Brain microvascular endothelial cell (primary cell): ENCODE measurements at regions not wholly inside any gene's neighbourhood (a gene's known extent, or its start where the extent isn't known, plus 50 kb on each side); places are given as distances from the start of the nearest gene placed in this dataset.

ENCODE experiments used
- DNase-seq: peaks from one replicate; pipeline ENCODE4 v3.0.0-alpha.2; 2020
- H3K27ac ChIP-seq: fragments of 250-450 bp; sonication (Bioruptor Pico); 2 replicates; pipeline ENCODE4 v1.5.1; 2020; ENCODE audit warnings: mild to moderate bottlenecking, moderate library complexity
- H3K27me3 ChIP-seq: fragments of 250-450 bp; sonication (Bioruptor Pico); replicated peaks from 2 replicates; pipeline ENCODE4 v1.5.1; 2020; ENCODE audit warnings: mild to moderate bottlenecking
- H3K36me3 ChIP-seq: fragments of 250-450 bp; sonication (Bioruptor Pico); replicated peaks from 2 replicates; pipeline ENCODE4 v1.5.1; 2020; ENCODE audit warnings: mild to moderate bottlenecking
- H3K4me3 ChIP-seq: 2 replicates; pipeline ENCODE4 v1.5.1; 2011; ENCODE audit warnings: low read depth, mild to moderate bottlenecking, control low read depth, low read length, moderate library complexity
- in situ Hi-C: cut with HindIII; loops from 2 replicates; pipeline ENCODE4 v1.10.0; 2017; ENCODE audit warnings: low sequenced_read_pairs, low pct_ligation_motif_present
- TF ChIP-seq, protein P1 (sequence below): IDR thresholded peaks from 2 replicates; pipeline ENCODE4 v1.5.1; 2011; ENCODE audit warnings: low read depth, mild to moderate bottlenecking, moderate library complexity, low read length, control low read depth, inconsistent platforms; ENCODE audit errors: missing control alignments

- Histone ChIP-seq H3K36me3 (no peaks in the 10 kb centered on the region), H3K4me3 (no peak overlapping the region), H3K27me3 (peaks cover 11% of the 10 kb centered on the region), H3K27ac (no peak overlapping the region)
- DNase-seq = no peak
- TF ChIP-seq, protein P1, sequence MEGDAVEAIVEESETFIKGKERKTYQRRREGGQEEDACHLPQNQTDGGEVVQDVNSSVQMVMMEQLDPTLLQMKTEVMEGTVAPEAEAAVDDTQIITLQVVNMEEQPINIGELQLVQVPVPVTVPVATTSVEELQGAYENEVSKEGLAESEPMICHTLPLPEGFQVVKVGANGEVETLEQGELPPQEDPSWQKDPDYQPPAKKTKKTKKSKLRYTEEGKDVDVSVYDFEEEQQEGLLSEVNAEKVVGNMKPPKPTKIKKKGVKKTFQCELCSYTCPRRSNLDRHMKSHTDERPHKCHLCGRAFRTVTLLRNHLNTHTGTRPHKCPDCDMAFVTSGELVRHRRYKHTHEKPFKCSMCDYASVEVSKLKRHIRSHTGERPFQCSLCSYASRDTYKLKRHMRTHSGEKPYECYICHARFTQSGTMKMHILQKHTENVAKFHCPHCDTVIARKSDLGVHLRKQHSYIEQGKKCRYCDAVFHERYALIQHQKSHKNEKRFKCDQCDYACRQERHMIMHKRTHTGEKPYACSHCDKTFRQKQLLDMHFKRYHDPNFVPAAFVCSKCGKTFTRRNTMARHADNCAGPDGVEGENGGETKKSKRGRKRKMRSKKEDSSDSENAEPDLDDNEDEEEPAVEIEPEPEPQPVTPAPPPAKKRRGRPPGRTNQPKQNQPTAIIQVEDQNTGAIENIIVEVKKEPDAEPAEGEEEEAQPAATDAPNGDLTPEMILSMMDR = no peak
- in situ Hi-C loops = loop anchor here (25.0 kb wide), 2 partner anchors 216 to 234 kb away; partner anchors contain the start of gene FGF18
Measured at GRCh38 chr5:171627936-171628632, 157.5 kb upstream of the SMIM23 start.

GRCh38 chr5:171628633-171628974 lies 157.0 kb upstream of the SMIM23 start:
- no peak overlapping the region for H3K27ac ChIP-seq
- H3K27me3 ChIP-seq = peaks cover 8% of the 10 kb centered on the region
- no peaks in the 10 kb centered on the region for H3K36me3 ChIP-seq
- no peak for DNase-seq
- TF ChIP-seq, protein P1 = no peak
- in situ Hi-C loops = loop anchor here (25.0 kb wide), 2 partner anchors 216 to 234 kb away; partner anchors contain the start of gene FGF18
- H3K4me3 ChIP-seq = no peak overlapping the region

DNA sequence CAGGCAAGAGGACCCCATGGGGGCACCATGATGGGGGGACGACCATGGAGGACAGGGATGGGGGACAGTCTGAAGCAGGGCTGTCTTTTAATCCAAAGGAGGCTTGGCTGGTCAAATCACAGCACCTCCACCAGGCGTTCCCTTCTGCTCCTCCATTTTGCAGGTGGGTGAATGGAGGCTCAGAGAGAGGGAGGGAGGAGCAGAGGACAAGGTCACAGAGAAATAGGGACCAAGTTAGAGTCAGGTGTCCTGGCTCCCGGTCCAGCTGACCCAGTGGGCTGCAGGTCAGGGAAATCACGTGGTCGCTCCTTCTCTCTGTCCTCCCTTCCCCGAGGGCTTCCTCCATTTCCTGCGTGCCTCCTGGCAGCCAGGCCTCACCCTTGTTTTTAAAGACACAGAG lies 156.4 kb upstream of the SMIM23 start:
- DNase-seq = no peak
- TF ChIP-seq, protein P1 = no peak
- Histone ChIP-seq H3K36me3 (no peaks in the 10 kb centered on the region), H3K27ac (no peak overlapping the region), H3K27me3 (peaks cover 7% of the 10 kb centered on the region), H3K4me3 (no peak overlapping the region)
- in situ Hi-C loops = loop anchor here (25.0 kb wide), 2 partner anchors 217 to 233 kb away; partner anchors contain the start of gene FGF18

DNA sequence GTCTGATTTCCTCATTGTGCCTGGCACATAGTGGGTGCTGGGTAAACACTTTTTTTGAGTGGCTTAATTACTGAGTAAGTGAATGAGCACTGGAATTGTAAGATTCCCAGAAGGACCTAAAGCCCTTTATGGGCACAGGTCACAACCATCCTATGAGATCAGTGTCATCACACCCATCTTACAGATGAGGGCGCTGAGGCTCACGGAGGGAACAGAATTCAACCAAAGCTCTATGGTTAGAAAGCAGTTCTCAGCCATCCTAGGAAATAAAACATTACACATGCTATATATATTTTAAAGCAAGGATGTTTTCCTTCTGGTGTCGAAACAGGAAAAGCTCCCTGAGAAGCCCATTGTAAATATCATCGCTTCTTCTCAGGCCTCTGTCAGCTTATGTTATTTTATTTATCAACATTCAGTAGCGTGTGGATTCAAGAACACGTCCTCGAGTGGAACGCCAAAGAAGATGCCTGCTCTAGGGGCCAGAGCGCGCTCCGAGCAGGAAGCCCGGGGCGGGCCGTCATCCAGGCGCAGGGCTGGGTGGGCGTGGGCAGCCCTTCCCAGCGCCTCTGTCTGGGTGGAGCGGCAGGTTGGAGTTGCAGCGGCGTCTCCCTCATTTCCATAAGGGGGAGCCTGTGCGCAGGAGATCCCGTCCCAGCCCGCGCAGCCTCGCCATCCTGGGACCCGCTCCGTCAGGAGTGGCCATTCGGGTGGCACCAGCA lies 155.8 kb upstream of the SMIM23 start:
- Histone ChIP-seq H3K27me3 (peaks cover 5% of the 10 kb centered on the region), H3K4me3 (peak overlapping the region; percentile 27), H3K27ac (no peak overlapping the region), H3K36me3 (no peaks in the 10 kb centered on the region)
- in situ Hi-C loops = loop anchor here (25.0 kb wide), 2 partner anchors 217 to 233 kb away; partner anchors contain the start of gene FGF18
- TF ChIP-seq, protein P1 = peak; percentile 83
- peak; percentile 54 for DNase-seq

- Histone ChIP-seq H3K36me3 (no peaks in the 10 kb centered on the region), H3K27me3 (peaks cover 3% of the 10 kb centered on the region), H3K27ac (no peak overlapping the region), H3K4me3 (peak overlapping the region; percentile 24)
- TF ChIP-seq, protein P1 = no peak
- DNase-seq = no peak
- in situ Hi-C loops = loop anchor here (25.0 kb wide), 2 partner anchors 218 to 232 kb away; partner anchors contain the start of gene FGF18
Measured at GRCh38 chr5:171630350-171631065, 155.1 kb upstream of the SMIM23 start.
